OCI-LY7 (cell line): ENCODE measurements at regions not wholly inside any gene's neighbourhood (a gene's known extent, or its start where the extent isn't known, plus 50 kb on each side); places are given as distances from the start of the nearest gene placed in this dataset.

Experiments
- CTCF ChIP-seq: fragments of 200-600 bp; sonication (generic); conservative IDR thresholded peaks from 2 replicates; pipeline ENCODE4 v1.5.1; 2014; ENCODE audit warnings: mild to moderate bottlenecking, antibody characterized with exemption, low read length, moderate library complexity, mixed read lengths
- EZH2phosphoT487 ChIP-seq: fragments of 200-600 bp; sonication (generic); IDR thresholded peaks from 2 replicates; pipeline ENCODE4 v1.6.1; 2018; ENCODE audit warnings: low read depth, borderline replicate concordance, mild to moderate bottlenecking, mixed run types, antibody characterized with exemption, low read length, moderate library complexity, mixed read lengths

GRCh38 chr21:31786164-31786920 is 54.4 kb upstream of the SCAF4 start:
- TF ChIP-seq CTCF = peak; percentile 43
- TF ChIP-seq EZH2phosphoT487 = no peak
